GM12891 (cell line): ENCODE measurements at regions not wholly inside any gene's neighbourhood (a gene's known extent, or its start where the extent isn't known, plus 50 kb on each side); places are given as distances from the start of the nearest gene placed in this dataset.

Experiments
- POLR2AphosphoS5 ChIP-seq: IDR thresholded peaks from 2 replicates; pipeline ENCODE4 v1.6.1; 2011; ENCODE audit warnings: low read depth, low read length, control low read depth
- TAF1 ChIP-seq: IDR thresholded peaks from 2 replicates; pipeline ENCODE4 v1.6.1; 2011; ENCODE audit warnings: low read depth, low read length, control low read depth

- TF ChIP-seq POLR2AphosphoS5 (no peak), TAF1 (no peak)
These were observed 260.5 kb downstream of the SPATA18 start for GRCh38 chr4:52311464-52312125.
